ENCODE measurements at regions not wholly inside any gene's neighbourhood (a gene's known extent, or its start where the extent isn't known, plus 50 kb on each side); places are given as distances from the start of the nearest gene placed in this dataset.

DNA sequence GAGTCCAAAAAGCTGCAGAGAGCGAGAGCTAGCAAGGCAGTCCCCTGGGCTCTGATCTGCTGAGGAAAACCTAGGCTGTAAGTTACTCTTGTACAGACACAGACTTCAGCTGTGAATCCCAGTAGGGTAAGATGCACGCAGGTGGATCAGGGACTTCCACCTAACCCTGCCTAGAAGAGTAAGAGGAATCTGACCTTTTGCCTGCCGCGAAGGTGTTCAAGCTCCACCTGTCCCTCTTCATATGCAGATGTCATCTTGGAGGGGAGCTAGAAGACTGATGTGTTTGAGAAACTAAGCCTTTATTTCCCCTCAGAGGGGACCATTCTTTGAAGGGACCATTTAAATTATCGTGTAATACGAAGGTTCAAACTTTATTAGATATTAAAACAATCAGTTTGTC, 108.6 kb upstream of the USP24 start:
- Mint-ChIP-seq H3K27me3 (ENCODE audit: unreplicated experiment) (no peaks in the 10 kb centered on the region), H3K36me3 (ENCODE audit: insufficient read depth, unreplicated experiment) (no peaks in the 10 kb centered on the region), H3K4me3 (ENCODE audit: low read depth, unreplicated experiment) (no peak overlapping the region), H3K27ac (ENCODE audit: unreplicated experiment) (no peak overlapping the region), H3K4me1 (ENCODE audit: low read depth, unreplicated experiment) (peaks cover 8% of the 10 kb centered on the region), H3K9me3 (ENCODE audit: low read depth, unreplicated experiment) (no peaks in the 10 kb centered on the region)
- TF ChIP-seq, protein P1, sequence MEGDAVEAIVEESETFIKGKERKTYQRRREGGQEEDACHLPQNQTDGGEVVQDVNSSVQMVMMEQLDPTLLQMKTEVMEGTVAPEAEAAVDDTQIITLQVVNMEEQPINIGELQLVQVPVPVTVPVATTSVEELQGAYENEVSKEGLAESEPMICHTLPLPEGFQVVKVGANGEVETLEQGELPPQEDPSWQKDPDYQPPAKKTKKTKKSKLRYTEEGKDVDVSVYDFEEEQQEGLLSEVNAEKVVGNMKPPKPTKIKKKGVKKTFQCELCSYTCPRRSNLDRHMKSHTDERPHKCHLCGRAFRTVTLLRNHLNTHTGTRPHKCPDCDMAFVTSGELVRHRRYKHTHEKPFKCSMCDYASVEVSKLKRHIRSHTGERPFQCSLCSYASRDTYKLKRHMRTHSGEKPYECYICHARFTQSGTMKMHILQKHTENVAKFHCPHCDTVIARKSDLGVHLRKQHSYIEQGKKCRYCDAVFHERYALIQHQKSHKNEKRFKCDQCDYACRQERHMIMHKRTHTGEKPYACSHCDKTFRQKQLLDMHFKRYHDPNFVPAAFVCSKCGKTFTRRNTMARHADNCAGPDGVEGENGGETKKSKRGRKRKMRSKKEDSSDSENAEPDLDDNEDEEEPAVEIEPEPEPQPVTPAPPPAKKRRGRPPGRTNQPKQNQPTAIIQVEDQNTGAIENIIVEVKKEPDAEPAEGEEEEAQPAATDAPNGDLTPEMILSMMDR (IDR thresholded peaks at IDR 0.05; ENCODE audit: unreplicated experiment) = no peak
- no TSS peak for BruUV-seq (replicated peaks)
- CTCF ChIA-PET = no interaction called here
- intact Hi-C loops (cut with micrococcal nuclease; ENCODE audit: unreplicated experiment) = no loop called here
- no peak for DNase-seq

DNA sequence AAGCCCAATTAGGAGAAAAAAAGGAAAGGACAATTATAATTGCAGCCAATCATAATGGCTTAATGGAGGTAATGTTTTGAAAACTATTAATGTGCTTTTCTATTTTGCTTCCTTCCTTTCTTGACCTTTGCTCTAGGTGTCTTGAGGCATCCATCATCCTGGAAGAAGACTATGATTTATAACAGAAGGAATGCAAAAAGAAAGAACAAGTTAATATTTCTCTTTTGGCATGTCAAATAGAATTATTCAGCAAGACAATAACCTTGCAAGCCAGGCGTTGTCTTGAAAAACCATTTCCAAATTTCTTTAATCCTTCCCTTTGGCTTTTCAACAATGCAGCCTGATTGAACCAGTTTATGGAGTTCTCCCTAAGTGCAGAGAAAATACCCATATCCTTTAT, 107.7 kb upstream of the USP24 start:
- intact Hi-C loops (cut with micrococcal nuclease; ENCODE audit: unreplicated experiment) = no loop called here
- CTCF ChIA-PET = no interaction called here

DNA sequence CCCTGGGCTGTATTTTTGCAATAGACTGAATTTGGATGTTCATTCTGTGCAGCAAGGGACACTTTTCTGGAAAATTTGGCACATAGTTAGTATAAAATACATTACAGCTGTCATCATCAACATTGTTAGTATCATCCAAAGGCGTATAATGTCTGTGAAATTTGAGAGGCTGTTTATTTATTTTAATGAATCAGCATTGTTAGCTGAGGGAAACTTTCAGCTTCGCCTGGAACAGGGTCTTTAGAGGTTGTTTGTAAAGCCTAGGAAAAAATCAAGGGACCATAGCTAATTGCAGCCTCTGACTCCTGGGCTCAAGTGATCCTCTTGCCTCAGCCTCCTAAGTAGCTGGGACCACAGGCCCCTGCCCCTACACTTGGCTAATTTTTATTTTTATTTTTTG, 106.8 kb upstream of the USP24 start:
- Mint-ChIP-seq H3K27ac (ENCODE audit: unreplicated experiment) (no peak overlapping the region), H3K4me3 (ENCODE audit: low read depth, unreplicated experiment) (no peak overlapping the region), H3K4me1 (ENCODE audit: low read depth, unreplicated experiment) (peaks cover 8% of the 10 kb centered on the region), H3K27me3 (ENCODE audit: unreplicated experiment) (no peaks in the 10 kb centered on the region), H3K9me3 (ENCODE audit: low read depth, unreplicated experiment) (no peaks in the 10 kb centered on the region), H3K36me3 (ENCODE audit: insufficient read depth, unreplicated experiment) (no peaks in the 10 kb centered on the region)
- BruUV-seq (replicated peaks) = no TSS peak
- DNase-seq = no peak
- TF ChIP-seq, protein P1 (IDR thresholded peaks at IDR 0.05; ENCODE audit: unreplicated experiment) = no peak
- intact Hi-C loops (cut with micrococcal nuclease; ENCODE audit: unreplicated experiment) = no loop called here
- CTCF ChIA-PET = no interaction called here

More for the DNA sequence above, 107.7 kb upstream of the USP24 start:
- TF ChIP-seq, protein P1 (IDR thresholded peaks at IDR 0.05; ENCODE audit: unreplicated experiment) = no peak
- Mint-ChIP-seq H3K9me3 (ENCODE audit: low read depth, unreplicated experiment) (no peaks in the 10 kb centered on the region), H3K4me3 (ENCODE audit: low read depth, unreplicated experiment) (no peak overlapping the region), H3K36me3 (ENCODE audit: insufficient read depth, unreplicated experiment) (no peaks in the 10 kb centered on the region), H3K27ac (ENCODE audit: unreplicated experiment) (no peak overlapping the region), H3K27me3 (ENCODE audit: unreplicated experiment) (no peaks in the 10 kb centered on the region), H3K4me1 (ENCODE audit: low read depth, unreplicated experiment) (peaks cover 8% of the 10 kb centered on the region)
- no TSS peak for BruUV-seq (replicated peaks)
- no peak for DNase-seq

DNA sequence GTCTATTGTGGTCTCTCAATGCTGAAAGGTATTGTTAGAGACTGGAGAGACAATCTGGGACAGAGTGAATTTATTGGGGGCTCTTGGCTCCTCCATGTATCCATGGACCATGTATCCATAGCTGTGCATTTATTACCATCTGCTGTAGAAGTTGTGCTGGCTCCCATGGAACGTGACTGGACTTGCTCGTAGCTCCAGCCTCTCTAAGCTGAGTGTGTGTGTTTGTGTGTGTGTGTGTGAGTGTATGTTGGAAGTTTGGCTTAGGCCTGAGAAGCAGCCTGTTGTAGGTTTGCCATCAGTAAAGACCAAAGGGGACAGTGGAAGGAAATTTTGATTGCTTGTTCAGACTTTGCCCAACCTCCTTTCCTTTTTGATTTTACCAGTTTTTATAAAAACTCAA, 105.7 kb upstream of the USP24 start:
- Mint-ChIP-seq H3K9me3 (ENCODE audit: low read depth, unreplicated experiment) (no peaks in the 10 kb centered on the region), H3K27me3 (ENCODE audit: unreplicated experiment) (no peaks in the 10 kb centered on the region), H3K4me1 (ENCODE audit: low read depth, unreplicated experiment) (peaks cover 8% of the 10 kb centered on the region), H3K27ac (ENCODE audit: unreplicated experiment) (no peak overlapping the region), H3K36me3 (ENCODE audit: insufficient read depth, unreplicated experiment) (no peaks in the 10 kb centered on the region), H3K4me3 (ENCODE audit: low read depth, unreplicated experiment) (no peak overlapping the region)
- intact Hi-C loops (cut with micrococcal nuclease; ENCODE audit: unreplicated experiment) = no loop called here
- BruUV-seq (replicated peaks) = no TSS peak
- DNase-seq = no peak
- CTCF ChIA-PET = no interaction called here
- TF ChIP-seq, protein P1 (IDR thresholded peaks at IDR 0.05; ENCODE audit: unreplicated experiment) = no peak

All from Calu3 (cell line).